ENCODE measurements at regions not wholly inside any gene's neighbourhood (a gene's known extent, or its start where the extent isn't known, plus 50 kb on each side); places are given as distances from the start of the nearest gene placed in this dataset.

DNA sequence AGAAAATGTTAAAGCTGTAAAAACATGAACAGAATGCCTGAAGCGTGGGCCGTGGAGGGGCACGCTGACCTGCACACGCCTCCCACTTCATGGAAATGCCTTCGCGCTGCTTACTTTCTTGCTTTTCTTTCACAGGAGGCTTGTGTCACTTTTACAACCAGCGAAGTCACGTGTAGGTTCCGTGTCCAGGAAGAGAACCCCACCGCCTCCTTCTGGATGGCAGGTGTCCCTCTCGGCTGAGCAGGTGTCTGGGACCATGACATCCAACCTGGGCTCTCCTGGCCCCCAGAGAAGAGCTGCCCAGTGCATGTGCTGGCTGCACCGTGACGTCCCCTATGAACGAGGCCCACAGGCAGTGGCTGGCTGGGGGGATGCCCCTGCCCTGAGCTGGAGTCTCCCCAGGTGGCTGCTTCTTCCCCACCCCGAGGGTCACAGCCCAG, 345.0 kb upstream of the SFSWAP start:
- peak; percentile 50 for DNase-seq

DNA sequence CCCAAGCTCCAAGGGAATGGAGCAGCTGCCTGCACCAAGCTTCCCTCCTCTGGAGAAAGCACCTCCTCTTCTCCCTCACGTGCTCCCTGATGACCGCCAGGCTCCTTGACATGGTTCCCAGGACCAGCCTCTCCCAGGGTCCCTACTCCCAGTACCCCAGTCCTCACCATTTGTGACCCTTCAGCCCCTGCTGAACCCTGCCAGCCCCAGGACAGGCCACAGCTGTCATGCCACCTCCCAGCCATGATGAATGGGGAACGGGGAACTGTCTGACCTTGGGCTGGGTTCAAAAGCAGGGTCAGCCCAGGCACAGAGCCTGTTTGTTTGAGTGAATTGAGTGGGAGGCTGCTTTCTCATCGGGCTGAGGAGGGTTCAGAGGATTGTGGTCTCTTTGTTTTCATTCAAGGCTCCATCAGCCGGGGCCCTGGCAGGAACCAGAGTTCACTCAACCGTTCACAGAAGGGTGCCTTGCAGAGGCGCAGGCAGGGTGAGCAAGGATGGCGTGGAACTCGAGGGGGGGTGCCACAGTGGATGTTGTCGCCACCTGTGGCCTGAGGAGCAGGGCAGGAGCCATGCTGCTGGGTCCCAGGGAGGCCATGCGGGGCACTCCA, 344.5 kb upstream of the SFSWAP start:
- peak; percentile 35 for DNase-seq

DNA sequence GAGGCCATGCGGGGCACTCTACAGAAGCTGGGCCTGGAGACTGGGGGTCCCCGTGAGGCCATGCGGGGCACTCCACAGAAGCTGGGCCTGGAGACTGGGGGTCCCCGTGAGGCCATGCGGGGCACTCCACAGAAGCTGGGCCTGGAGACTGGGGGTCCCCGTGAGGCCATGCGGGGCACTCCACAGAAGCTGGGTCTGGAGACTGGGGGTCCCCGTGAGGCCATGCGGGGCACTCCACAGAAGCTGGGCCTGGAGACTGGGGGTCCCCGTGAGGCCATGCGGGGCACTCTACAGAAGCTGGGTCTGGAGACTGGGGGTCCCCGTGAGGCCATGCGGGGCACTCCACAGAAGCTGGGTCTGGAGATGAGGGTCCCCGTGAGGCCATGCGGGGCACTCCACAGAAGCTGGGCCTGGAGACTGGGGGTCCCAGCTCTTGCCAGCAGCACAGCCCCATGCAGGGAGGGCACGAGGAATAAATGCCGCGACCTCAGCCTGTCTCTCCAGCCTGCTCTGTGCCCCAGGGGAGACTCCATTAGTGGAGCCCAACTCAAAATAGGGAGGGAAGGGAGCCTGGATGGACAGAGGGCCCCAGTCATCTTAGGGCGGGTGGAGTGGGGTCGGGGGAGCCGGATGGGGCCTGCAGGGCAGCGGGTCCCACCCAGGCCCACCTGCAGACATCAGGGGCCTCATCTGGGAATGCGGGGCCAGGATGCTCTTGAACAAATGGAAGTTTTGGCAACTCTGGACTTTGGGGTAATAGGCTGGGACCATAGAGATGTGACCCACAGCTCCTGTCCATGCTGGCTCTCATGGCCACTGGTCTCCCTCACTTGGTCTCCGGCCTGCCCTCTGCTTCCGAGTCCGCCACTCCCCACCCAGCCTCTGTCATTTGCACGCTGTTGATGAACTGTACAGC, 343.6 kb upstream of the SFSWAP start:
- DNase-seq = peak; percentile 48

- peak; percentile 45 for DNase-seq
Measured at GRCh38 chr12:131367983-131368667, 342.8 kb upstream of the SFSWAP start.

DNA sequence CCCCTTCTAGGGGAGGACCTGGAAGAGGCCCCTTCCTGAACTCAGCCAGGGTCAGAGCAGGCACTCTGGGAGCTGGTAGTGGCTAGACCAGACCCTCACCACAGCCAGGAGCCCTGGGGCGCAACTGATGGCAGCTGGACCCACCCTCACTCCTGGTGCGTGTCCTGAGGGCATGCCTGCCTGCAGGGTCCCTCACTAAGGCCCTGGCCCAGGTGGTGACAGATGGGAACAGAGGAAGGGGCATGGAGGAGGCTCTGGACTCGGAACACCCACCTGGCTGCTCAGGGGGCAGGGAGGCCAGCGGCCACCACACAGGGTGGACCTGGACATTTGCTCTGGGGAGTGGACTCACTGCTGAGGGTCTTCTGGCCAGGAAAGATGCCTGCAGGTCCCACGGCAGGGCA, 342.2 kb upstream of the SFSWAP start:
- peak; percentile 50 for DNase-seq

- peak; percentile 50 for DNase-seq
Measured at GRCh38 chr12:131369094-131369845, 341.6 kb upstream of the SFSWAP start.

DNA sequence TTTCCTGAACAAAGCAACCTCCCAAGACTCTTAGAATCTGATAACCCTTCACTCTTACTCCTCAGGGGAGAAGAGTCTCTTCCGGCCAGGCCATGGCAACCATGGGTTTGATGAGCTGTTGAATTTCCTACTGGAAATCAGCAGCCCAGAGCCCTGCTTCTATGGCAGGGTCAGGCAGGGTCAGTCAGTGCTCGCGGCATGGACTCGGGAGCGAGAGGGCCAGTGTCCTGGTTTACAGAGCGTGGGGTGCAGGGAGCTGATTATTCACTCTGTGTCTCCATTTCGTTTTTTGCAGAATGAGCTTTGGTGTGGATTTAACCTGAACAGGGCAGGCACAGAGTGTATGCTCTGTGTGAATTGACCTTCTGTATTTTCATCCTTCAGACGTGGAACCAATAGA, 340.6 kb upstream of the SFSWAP start:
- peak; percentile 42 for DNase-seq

DNA sequence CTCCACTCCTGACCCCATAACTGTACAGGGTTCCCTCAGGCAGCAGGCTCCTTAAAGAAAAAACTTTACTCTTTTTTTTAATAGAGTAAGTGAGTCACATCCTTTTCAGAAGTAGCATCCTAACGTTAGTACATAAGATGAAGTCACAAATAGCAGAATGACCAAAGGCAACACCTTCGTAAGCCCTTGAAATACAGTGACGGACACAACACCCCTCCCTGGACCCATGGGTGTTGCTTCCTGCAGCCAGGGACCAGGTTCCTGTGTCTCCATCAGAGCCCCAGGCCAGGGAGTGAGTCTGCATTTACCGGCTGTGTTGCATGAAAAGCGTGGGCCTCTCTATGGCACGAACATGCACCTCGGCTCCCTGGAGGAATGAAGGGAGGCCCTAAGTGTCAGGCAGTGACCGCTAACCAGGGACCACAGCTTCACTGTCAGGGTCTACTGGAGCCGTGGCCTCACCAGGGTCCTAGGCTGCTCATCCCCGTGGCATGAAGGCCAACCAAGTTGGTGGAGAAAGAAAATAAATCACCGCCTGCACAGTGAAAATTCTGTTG, 340.0 kb upstream of the SFSWAP start:
- DNase-seq = peak; percentile 48

DNA sequence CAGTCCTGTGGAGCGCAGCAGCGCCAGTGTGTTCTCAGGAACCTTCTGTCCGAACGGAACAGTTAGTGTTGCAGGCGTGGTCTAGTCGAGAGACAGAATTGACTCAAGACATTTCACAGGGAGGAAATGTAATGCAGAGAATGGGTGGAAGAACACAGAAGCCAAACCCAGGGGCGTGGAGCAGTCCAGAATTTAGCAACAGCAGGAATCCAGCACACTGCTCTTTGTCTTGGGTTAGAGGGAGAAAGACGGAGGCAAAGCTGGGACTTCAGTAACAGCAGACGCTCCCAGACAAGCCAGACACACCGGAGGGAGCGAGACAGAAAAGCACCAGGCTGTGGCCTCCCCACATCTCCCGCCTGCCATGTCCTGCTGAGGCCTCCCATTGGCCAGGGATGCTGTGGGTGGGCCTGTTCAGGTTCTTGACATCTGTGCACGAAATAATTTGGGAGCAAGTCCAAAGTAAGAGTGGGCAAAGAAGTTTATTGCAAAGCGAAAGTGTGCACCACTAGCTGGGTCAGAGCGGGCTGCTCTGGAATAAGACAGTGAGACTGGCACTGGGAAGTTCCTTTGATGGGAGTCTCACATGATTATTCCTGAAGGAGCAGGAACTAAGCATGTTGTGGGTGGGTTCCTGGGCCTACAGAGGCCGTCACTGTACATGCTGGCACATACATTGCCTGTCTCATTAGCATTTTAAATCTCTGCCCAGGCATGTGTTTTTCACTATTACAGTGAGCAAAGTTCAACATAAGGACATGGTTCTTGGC, 339.3 kb upstream of the SFSWAP start:
- peak; percentile 50 for DNase-seq

DNA sequence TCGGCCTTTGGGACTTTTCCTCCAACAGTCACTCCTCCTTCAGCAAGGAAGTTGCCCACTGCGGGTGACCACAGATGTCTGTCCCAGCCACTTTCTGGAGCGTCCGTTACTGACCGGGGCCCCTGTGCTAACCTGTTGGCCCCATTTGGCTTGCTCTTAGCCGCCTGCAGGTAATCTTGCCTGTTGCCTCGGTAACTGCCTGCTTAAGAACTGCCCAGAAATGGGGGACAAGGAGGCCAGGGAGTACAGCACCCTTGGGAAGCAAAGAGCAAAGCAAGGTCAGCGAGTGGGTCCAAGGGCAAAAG, 338.8 kb upstream of the SFSWAP start:
- peak; percentile 37 for DNase-seq

DNA sequence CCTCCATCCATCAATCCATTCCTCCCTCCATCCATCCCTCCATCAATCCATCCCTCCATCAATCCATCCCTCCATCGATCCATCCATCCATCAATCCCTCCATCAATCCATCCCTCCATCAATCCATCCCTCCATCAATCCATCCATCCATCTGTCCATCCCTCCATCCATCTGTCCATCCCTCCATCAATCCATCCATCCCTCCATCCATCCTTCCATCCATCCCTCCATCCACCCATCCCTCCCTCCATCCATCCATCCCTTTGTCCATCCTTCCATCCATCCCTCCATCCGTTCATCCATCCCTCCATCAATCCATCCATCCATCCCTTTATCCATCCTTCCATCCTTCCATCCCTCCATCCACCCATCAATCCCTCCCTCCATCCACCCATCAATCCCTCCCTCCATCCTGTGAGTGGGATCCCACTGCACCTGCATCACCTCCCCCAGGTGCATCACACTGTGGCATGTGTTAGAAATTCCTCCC, 338.1 kb upstream of the SFSWAP start:
- DNase-seq = peak; percentile 15

DNA sequence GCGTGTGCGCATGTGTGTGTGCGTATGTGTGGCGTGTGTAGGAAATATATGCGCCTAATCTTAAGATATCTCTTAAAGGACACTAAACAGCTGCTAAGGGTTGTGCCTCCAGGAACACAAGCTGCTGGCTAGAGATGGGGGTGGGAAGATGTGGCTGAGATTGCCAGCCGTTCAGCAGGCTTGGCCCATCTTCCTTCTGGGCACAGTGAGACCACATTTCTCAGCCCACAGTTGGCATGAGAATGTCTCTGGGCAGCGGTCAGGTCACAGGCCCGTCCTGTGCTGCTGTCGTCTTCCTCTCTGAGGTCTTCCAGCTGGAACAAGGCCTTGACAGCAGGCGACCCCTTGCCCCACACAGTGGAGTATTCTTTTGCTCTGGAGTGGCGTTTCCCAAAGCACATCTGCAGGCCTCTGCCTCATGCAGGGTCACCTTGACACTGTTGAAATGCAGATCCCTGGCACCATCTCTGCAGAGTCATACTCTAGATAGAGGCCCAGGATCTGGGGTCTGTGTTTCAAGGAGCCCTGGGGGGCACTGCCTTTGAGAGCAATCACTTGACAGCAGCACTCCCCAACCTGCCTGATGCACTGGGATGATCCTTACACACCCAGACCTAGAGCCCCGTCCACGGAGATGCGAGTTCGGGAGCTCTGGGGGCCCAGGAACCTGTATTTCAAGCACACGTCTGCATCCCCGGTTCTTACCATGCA, 335.5 kb upstream of the SFSWAP start:
- peak; percentile 43 for DNase-seq

DNA sequence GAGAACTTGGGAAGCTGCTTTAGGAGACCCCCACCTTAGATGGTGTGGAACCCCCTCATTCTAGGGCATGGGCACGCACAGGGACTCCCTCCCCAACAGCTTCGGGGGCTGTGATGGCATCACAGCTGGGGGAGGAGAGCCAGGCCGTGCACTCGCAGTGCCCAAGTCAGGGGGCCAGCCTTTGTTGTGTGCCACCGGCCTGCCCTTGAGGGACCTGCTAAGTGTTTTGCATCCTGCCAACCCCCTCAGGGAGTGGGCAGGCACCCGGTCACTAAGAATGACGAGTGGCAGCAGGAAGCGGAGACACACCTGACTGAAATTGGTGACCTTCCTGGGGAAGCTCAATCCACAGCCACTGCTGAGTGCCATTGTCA, 334.9 kb upstream of the SFSWAP start:
- DNase-seq = peak; percentile 37

DNA sequence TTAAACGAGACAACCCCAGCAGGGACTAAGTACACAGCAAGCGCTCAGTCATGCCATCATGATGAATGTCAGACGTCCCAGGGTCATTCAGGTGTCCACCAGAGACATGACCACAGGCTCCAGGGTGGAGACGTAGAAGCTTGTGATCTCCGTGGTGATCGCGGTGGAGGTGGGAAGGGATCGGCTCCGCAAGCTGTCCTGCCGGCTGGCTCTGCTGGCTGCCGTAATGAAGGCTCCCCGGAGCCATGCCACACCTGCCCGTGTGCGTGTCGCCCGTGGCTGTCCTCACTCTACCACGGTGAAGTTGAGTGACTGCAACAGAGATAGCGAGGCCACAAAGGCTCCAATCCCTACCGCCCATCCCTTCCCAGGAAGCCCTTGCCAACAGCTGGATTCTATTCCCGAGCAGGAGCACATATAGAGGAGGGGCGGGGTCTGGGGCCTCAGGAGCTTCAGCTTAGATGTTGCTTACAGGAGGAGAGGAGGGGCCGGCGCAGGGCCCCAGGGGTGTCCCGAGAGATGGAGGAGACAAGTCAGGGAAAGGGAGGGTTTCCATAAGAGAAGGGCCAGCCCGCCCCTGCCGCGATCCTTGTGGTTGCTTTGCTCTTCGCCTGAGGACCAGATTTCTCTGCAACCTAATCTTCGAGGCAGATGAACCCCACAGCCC, 332.6 kb upstream of the SFSWAP start:
- peak; percentile 46 for DNase-seq

GRCh38 chr12:131378861-131379665, 331.8 kb upstream of the SFSWAP start:
- peak; percentile 54 for DNase-seq

GRCh38 chr12:131379738-131380137, 331.2 kb upstream of the SFSWAP start:
- DNase-seq = peak; percentile 52

DNA sequence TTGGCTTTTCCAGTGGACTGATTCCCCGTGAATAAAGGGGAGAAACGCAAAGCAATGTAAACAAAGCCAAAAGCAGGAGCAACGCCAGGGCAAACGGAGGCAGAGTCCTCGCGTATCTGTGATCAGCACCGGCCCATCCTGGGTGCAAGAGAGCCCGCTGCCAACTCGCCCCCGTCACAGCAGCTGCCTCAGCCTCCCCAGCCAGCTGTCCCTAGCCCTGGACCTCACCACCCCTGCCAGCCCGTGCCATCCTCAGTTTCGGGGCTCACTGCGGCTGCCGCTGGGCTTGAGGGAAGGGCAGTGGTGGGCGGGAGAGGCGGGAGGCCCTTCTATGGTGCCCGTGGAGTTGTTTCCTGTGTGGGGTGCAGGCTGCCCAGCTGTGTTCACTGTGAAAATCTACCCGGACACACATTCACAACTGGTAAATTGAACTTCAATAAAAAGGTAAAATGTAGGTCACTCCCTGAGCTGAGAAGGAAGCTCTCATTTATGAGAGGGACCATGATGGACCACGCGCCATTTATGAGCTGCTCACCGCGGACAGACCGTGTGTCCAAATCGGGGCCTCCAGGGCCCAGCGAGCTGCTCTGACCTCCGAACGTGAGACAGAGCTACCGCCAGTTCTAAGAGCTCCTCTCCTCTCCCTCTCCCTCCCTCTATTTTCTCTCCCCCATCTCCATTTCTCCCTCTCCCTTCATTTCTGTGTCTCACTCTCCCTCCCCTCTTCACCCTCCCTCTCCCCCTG, 330.5 kb upstream of the SFSWAP start:
- DNase-seq = peak; percentile 44

GRCh38 chr12:131380965-131381705, 329.8 kb upstream of the SFSWAP start:
- peak; percentile 51 for DNase-seq
